Panc1 (cell line): ENCODE measurements at regions not wholly inside any gene's neighbourhood (a gene's known extent, or its start where the extent isn't known, plus 50 kb on each side); places are given as distances from the start of the nearest gene placed in this dataset.

Source experiments
- CTCF ChIP-seq: fragments of 450-650 bp; IDR thresholded peaks from 2 replicates; pipeline ENCODE4 v1.5.1; 2017; ENCODE audit warnings: mild to moderate bottlenecking
- POLR2AphosphoS5 ChIP-seq: IDR thresholded peaks from 2 replicates; pipeline ENCODE4 v1.6.1; 2012; ENCODE audit warnings: mild to moderate bottlenecking, low read depth, low read length, moderate library complexity
- SIN3A ChIP-seq: IDR thresholded peaks from 2 replicates; pipeline ENCODE4 v1.6.1; 2012; ENCODE audit warnings: low read depth, mild to moderate bottlenecking, low read length, moderate library complexity, borderline replicate concordance; ENCODE audit not compliant: insufficient read depth

GRCh38 chrX:39602195-39602594 is 495.6 kb downstream of the BCOR start:
- no peak for TF ChIP-seq CTCF
- no peak for TF ChIP-seq POLR2AphosphoS5
- TF ChIP-seq SIN3A: no peak
